Neural cell (in vitro differentiated cells): ENCODE measurements at regions not wholly inside any gene's neighbourhood (a gene's known extent, or its start where the extent isn't known, plus 50 kb on each side); places are given as distances from the start of the nearest gene placed in this dataset.

Source experiments
- H2AFZ ChIP-seq: fragments of 200-600, 300-800 bp; sonication (generic), shearing (Covaris generic); 2 replicates; pipeline ENCODE4 v1.6.0; 2014; ENCODE audit warnings: low read depth, mild to moderate bottlenecking, antibody characterized with exemption, low read length, moderate library complexity
- H3F3A ChIP-seq: fragments of 200-600 bp; shearing (Covaris generic); 2 replicates; pipeline ENCODE4 v1.6.1; 2016; ENCODE audit warnings: mild to moderate bottlenecking, moderate library complexity, mixed read lengths, antibody characterized with exemption, low read length; ENCODE audit not compliant: insufficient read depth, poor library complexity, severe bottlenecking
- H3K27ac ChIP-seq: fragments of 200-600, 300-800 bp; sonication (generic), shearing (Covaris generic); 2 replicates; pipeline ENCODE4 v1.5.1; 2014; ENCODE audit warnings: mild to moderate bottlenecking, low read length, moderate library complexity
- H3K27me3 ChIP-seq: fragments of 300-800, 200-600 bp; sonication (generic), shearing (Covaris generic); 2 replicates; pipeline ENCODE4 v1.6.0; 2014; ENCODE audit warnings: mild to moderate bottlenecking, low read depth, low read length, moderate library complexity; ENCODE audit not compliant: insufficient read depth
- H3K36me3 ChIP-seq: fragments of 300-800, 200-600 bp; sonication (generic), shearing (Covaris generic); 2 replicates; pipeline ENCODE4 v1.5.1; 2014; ENCODE audit warnings: mild to moderate bottlenecking, antibody characterized with exemption, low read length, moderate library complexity; ENCODE audit not compliant: insufficient read depth
- H3K4me2 ChIP-seq: fragments of 300-800, 200-600 bp; sonication (generic), shearing (Covaris generic); 2 replicates; pipeline ENCODE4 v1.6.0; 2014; ENCODE audit warnings: mild to moderate bottlenecking, low read length
- H3K4me3 ChIP-seq: fragments of 300-800, 200-600 bp; sonication (generic), shearing (Covaris generic); 2 replicates; pipeline ENCODE4 v1.5.1; 2014; ENCODE audit warnings: mild to moderate bottlenecking, low read length, moderate library complexity
- H3K79me2 ChIP-seq: fragments of 200-600 bp; shearing (Covaris generic); replicated peaks from 2 replicates; pipeline ENCODE4 v1.6.0; 2014; ENCODE audit warnings: mild to moderate bottlenecking, low read length, moderate library complexity; ENCODE audit not compliant: insufficient read depth
- H3K9ac ChIP-seq: fragments of 300-800, 200-600 bp; sonication (generic), shearing (Covaris generic); 2 replicates; pipeline ENCODE4 v1.6.1; 2016; ENCODE audit warnings: mild to moderate bottlenecking, low read length, mixed read lengths
- H3K9me2 ChIP-seq: fragments of 200-600 bp; shearing (Covaris generic); 2 replicates; pipeline ENCODE4 v1.6.1; 2016; ENCODE audit warnings: mild to moderate bottlenecking, low read length, mixed read lengths; ENCODE audit not compliant: insufficient read depth
- H3K9me3 ChIP-seq: fragments of 200-600, 300-800 bp; sonication (generic), shearing (Covaris generic); 2 replicates; pipeline ENCODE4 v1.6.1; 2016; ENCODE audit warnings: mild to moderate bottlenecking, mixed run types, low read length, moderate library complexity, mixed read lengths
- H4K20me1 ChIP-seq: fragments of 200-600 bp; shearing (Covaris generic); 2 replicates; pipeline ENCODE4 v1.6.1; 2016; ENCODE audit warnings: mild to moderate bottlenecking, mixed run types; ENCODE audit not compliant: insufficient read depth
- CTCF ChIP-seq: fragments of 450-650 bp; IDR thresholded peaks from 2 replicates; pipeline ENCODE4 v1.5.1; 2014; ENCODE audit warnings: antibody characterized with exemption, mild to moderate bottlenecking, moderate library complexity; ENCODE audit not compliant: poor library complexity, severe bottlenecking
- EP300 ChIP-seq: fragments of 450-650 bp; conservative IDR thresholded peaks from 2 replicates; pipeline ENCODE4 v1.6.1; 2014; ENCODE audit warnings: antibody characterized with exemption, mild to moderate bottlenecking, moderate library complexity; ENCODE audit not compliant: poor library complexity, severe bottlenecking
- EZH2 ChIP-seq: fragments of 200-600, 300-800 bp; shearing (Covaris generic), sonication (generic); IDR thresholded peaks from 2 replicates; pipeline ENCODE4 v1.6.1; 2014; ENCODE audit warnings: antibody characterized with exemption, low read length, borderline replicate concordance, mild to moderate bottlenecking; ENCODE audit not compliant: insufficient read depth, poor library complexity, severe bottlenecking
- MXI1 ChIP-seq: fragments of 450-650 bp; conservative IDR thresholded peaks from 2 replicates; pipeline ENCODE4 v1.6.1; 2014; ENCODE audit warnings: antibody characterized with exemption, mild to moderate bottlenecking; ENCODE audit not compliant: poor library complexity, severe bottlenecking
- POLR2AphosphoS5 ChIP-seq: IDR thresholded peaks from 2 replicates; pipeline ENCODE4 v1.6.1; 2012
- RAD21 ChIP-seq: fragments of 450-650 bp; conservative IDR thresholded peaks from 2 replicates; pipeline ENCODE4 v1.6.1; 2014; ENCODE audit warnings: antibody characterized with exemption, mild to moderate bottlenecking, moderate library complexity
- REST ChIP-seq: IDR thresholded peaks from 2 replicates; pipeline ENCODE4 v1.6.1; 2012; ENCODE audit warnings: borderline replicate concordance
- SMC3 ChIP-seq: fragments of 450-650 bp; conservative IDR thresholded peaks from 2 replicates; pipeline ENCODE4 v1.6.1; 2014; ENCODE audit warnings: antibody characterized with exemption, mild to moderate bottlenecking, moderate library complexity; ENCODE audit not compliant: poor library complexity
- TAF1 ChIP-seq: IDR thresholded peaks from 2 replicates; pipeline ENCODE4 v1.6.1; 2012; ENCODE audit warnings: low read depth

DNA sequence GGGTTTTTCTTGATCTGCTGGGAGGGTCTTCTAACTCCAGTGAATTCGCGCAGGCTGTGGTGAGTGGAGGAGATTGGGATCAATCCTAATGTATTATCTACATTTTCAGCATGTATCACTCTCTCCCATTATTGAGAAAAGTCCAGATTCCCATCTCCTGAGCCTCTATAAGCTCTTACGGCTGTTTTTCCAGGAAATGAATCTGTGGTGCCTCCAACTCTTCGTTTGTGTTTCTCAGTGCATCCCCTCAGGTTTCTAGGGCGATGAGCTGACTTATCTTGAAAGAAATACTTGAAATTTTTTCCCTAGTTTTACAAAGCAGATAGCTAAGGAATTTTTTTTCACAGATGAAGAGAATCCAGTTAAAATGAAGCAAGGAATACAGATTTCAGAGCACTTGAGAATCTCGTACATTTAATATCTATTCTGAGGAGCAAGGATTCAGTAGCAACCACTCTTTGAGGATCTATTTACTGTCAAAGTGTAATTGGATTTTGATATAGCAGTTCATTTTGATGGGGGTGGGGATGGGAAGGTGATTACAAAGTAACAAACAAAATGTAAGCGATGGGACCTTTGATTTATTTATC is 138.7 kb downstream of the BRMS1L start:
- no peaks in the 10 kb centered on the region for H3K9me2 ChIP-seq

GRCh38 chr14:35963209-35963608 is 137.1 kb downstream of the BRMS1L start:
- H3K79me2 ChIP-seq = no peaks in the 10 kb centered on the region
- H3K27ac ChIP-seq = no peak overlapping the region
- H3K4me3 ChIP-seq = no peak overlapping the region
- no peak overlapping the region for H3K9ac ChIP-seq
- H3K27me3 ChIP-seq = no peaks in the 10 kb centered on the region
- no peaks in the 10 kb centered on the region for H3F3A ChIP-seq
- H3K36me3 ChIP-seq = no peaks in the 10 kb centered on the region
- H3K4me2 ChIP-seq = no peak overlapping the region
- no peaks in the 10 kb centered on the region for H3K9me3 ChIP-seq
- H4K20me1 ChIP-seq = no peaks in the 10 kb centered on the region
- H3K9me2 ChIP-seq = no peaks in the 10 kb centered on the region
- no peak overlapping the region for H2AFZ ChIP-seq
- TF ChIP-seq POLR2AphosphoS5 (no peak), TAF1 (no peak), EZH2 (no peak), RAD21 (no peak), EP300 (no peak), SMC3 (no peak), CTCF (no peak)

More for the DNA sequence above, 138.7 kb downstream of the BRMS1L start:
- no peak for TF ChIP-seq REST
- no peak for TF ChIP-seq RAD21
- no peak for TF ChIP-seq SMC3
- TF ChIP-seq POLR2AphosphoS5 = no peak
- no peak for TF ChIP-seq MXI1
- no peak for TF ChIP-seq EP300
- TF ChIP-seq EZH2 = no peak
- no peak for TF ChIP-seq TAF1
- TF ChIP-seq CTCF = no peak
- Histone ChIP-seq H3F3A (no peaks in the 10 kb centered on the region), H3K9me3 (no peaks in the 10 kb centered on the region), H3K9ac (no peak overlapping the region), H3K4me2 (peak overlapping the region; percentile 56), H3K36me3 (no peaks in the 10 kb centered on the region), H3K27me3 (no peaks in the 10 kb centered on the region), H2AFZ (peak overlapping the region; percentile 46), H3K27ac (peak overlapping the region; percentile 88), H3K79me2 (no peaks in the 10 kb centered on the region), H4K20me1 (no peaks in the 10 kb centered on the region), H3K4me3 (peak overlapping the region; percentile 39)
